A549 (cell line): ENCODE measurements at regions not wholly inside any gene's neighbourhood (a gene's known extent, or its start where the extent isn't known, plus 50 kb on each side); places are given as distances from the start of the nearest gene placed in this dataset.
"Not testable (repeated sequence)": the region's sequence is repeated elsewhere in the genome, so short reads cannot be mapped to it uniquely, and the experiment has no call there.

Experiments
- ATAC-seq, 2 experiments: fragments of 200-7000 bp in 1 of 2; fragments of >200 bp in 1 of 2; cut with Nextera tagmentation in 1 of 2; cut with Tn5 transposase in 1 of 2; 3 replicates each; pipeline versions ENCODE4 v1.8.0 to v1.9.1; 2018 to 2020; ENCODE audit warnings: mild to moderate bottlenecking in 1 of 2, moderate library complexity in 1 of 2
- CTCF ChIA-PET: fragments of 300-600 bp; sonication (Branson Sonifier 250); formaldehyde crosslinking; extraction: SDS; loops from one replicate; lab custom pipeline; 2021; ENCODE audit warnings: antibody characterized with exemption, inconsistent platforms; lab: Yijun Ruan, JAX
- POLR2A ChIA-PET: fragments of 350-600 bp; formaldehyde crosslinking; extraction: SDS; loops from one replicate; lab custom pipeline; 2021; ENCODE audit warnings: antibody characterized with exemption, inconsistent platforms; lab: Yijun Ruan, JAX
- DNase-seq, 2 experiments: peaks; one replicate each; pipeline versions ENCODE4 v3.0.0 to v3.0.0-alpha.2; 2011 to 2016; ENCODE audit warnings: low read depth in 1 of 2, low spot score in 1 of 2
- FAIRE-seq: peaks from 2 replicates; lab custom pipeline; 2011; peaks lifted over from hg19 to GRCh38; lab: Jason Lieb, UNC
- H3K27ac ChIP-seq, 2 experiments: fragments of >200 bp; sonication (Bioruptor Twin); formaldehyde crosslinking; 3 replicates each; pipeline ENCODE4 v1.5.1; 2016 to 2017
- H3K4me1 ChIP-seq: fragments of >200 bp; sonication (Bioruptor Twin); formaldehyde crosslinking; 3 replicates; pipeline ENCODE4 v1.6.1; 2016
- H3K4me2 ChIP-seq: fragments of >200 bp; sonication (Bioruptor Twin); formaldehyde crosslinking; 3 replicates; pipeline ENCODE4 v1.6.1; 2016
- H3K4me3 ChIP-seq: fragments of >200 bp; sonication (Bioruptor Twin); formaldehyde crosslinking; 3 replicates; pipeline ENCODE4 v1.5.1; 2016
- H3K9me3 ChIP-seq: fragments of >200 bp; sonication (Bioruptor Twin); formaldehyde crosslinking; 3 replicates; pipeline ENCODE4 v1.6.1; 2016
- WGBS: methylation state at CpG from one replicate; pipeline ENCODE4 v1.1.6; 2017; ENCODE audit errors: missing lambda C conversion rate; 5-methylcytosine and 5-hydroxymethylcytosine counted together

DNA sequence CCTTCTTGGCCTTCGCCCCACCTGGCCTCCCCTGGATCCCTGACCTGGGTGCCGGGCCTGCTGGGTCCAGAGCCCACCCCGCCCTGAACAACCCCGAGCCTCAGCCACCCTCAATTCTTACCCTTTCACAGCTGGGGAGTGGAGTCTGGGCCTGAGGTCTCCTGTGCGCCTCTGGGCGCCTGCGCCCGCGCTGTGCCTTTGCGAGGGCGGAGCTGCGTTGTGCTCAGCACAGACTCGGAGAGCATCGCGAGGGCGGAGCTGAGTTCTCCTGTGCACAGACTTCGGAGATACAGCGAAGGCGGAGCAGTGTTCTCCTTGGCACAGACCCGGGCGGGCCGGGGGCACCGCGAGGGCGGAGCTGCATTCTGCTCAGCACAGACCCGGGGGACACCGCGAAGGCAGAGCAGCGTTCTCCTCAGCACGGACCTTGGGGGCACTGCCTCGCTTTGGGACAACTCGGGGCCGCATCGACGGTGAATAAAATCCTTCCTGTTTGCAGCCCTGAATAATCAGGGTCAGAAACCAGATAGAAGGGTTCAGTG, 547.2 kb downstream of the FAM72C start:
- FAIRE-seq, H3K4me2 ChIP-seq, H3K9me3 ChIP-seq, DNase-seq, CTCF ChIA-PET, POLR2A ChIA-PET, H3K4me1 ChIP-seq, H3K4me3 ChIP-seq, H3K27ac ChIP-seq: not testable (repeated sequence)
- ATAC-seq, result peak; percentile 74 to 99
- WGBS, result no CpG with 5 or more reads among the region's 35 CpGs

DNA sequence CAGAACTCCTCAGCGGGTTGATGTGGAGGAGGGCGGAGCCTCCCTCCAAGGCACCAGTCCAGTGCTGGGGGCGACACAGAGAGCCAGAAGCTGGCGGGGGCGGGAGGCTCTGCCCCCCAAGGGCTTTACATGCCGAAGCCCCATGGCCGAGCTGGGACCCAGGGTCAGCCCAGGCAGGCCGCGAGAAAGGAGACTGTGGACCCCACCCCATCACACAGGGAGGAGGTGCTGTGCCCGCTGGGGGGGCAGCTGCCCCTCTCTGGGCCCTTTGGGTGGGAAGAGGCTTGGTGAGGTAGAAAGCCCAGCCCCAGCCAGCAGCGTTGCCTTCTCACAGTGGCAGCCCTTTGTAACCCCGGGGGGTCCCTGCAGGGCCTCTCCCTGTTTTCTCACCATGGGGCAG, 548.0 kb downstream of the FAM72C start:
- H3K4me2 ChIP-seq, ATAC-seq, H3K27ac ChIP-seq, H3K9me3 ChIP-seq, FAIRE-seq, DNase-seq, POLR2A ChIA-PET, H3K4me3 ChIP-seq, H3K4me1 ChIP-seq, CTCF ChIA-PET: not testable (repeated sequence)
- no CpG with 5 or more reads among the region's 12 CpGs for WGBS

DNA sequence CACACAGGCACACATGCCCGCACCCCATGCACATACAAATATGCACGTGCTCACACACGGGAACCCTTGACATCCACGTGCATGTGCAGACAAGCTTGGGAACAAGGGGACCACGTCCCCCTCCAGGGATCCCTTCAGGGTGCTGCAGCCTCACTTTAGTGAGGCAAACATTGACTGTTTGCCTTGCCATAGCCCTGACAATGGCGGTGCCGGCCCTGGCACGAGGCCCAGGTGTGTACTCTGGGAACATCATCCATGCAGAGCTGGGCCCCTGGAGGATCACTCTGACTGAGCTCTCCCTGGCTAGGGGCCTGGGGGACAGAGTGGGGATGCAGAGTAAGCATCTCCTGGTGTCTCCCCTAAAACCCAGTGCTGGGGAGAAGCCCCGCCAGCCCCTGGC, 550.5 kb downstream of the FAM72C start:
- ATAC-seq, POLR2A ChIA-PET, H3K27ac ChIP-seq, H3K9me3 ChIP-seq, H3K4me3 ChIP-seq, FAIRE-seq, H3K4me2 ChIP-seq, CTCF ChIA-PET, DNase-seq, H3K4me1 ChIP-seq: not testable (repeated sequence)
- WGBS, result no CpG with 5 or more reads among the region's 9 CpGs
